Natural killer cell (primary cell): ENCODE measurements at regions not wholly inside any gene's neighbourhood (a gene's known extent, or its start where the extent isn't known, plus 50 kb on each side); places are given as distances from the start of the nearest gene placed in this dataset.

Experiments
- ATAC-seq, 3 donors: fragments of 150-1000 bp in 2 of 3; fragments of 200-7000 bp in 1 of 3; cut with Tn5 transposase; 1 replicate in 1 of 3; 2 replicates in 2 of 3; pipeline ENCODE4 v1.10.0; 2021; ENCODE audit warnings: mild to moderate bottlenecking in 2 of 3, moderate library complexity in 2 of 3
- DNase-seq, 2 donors: peaks; one replicate each; pipeline versions ENCODE4 v3.0.0 to v3.0.0-alpha.2; 2013 to 2021; ENCODE audit warnings: mixed read lengths in 1 of 2
- H3K27ac ChIP-seq: one replicate; pipeline ENCODE4 v1.5.1; 2013; ENCODE audit warnings: mild to moderate bottlenecking, low read length
- H3K27me3 ChIP-seq: one replicate; pipeline ENCODE4 v1.6.1; 2013; ENCODE audit warnings: low read length; ENCODE audit not compliant: control insufficient read depth, insufficient read depth
- H3K36me3 ChIP-seq: one replicate; pipeline ENCODE4 v1.6.1; 2013; ENCODE audit warnings: low read length; ENCODE audit not compliant: control insufficient read depth, insufficient read depth
- H3K4me1 ChIP-seq: one replicate; pipeline ENCODE4 v1.6.1; 2013; ENCODE audit warnings: low read length; ENCODE audit not compliant: control insufficient read depth, insufficient read depth
- H3K4me3 ChIP-seq: one replicate; pipeline ENCODE4 v1.5.1; 2013; ENCODE audit warnings: low read length
- H3K9me3 ChIP-seq: one replicate; pipeline ENCODE4 v1.6.1; 2013; ENCODE audit warnings: low read length; ENCODE audit not compliant: control insufficient read depth, insufficient read depth
- H3K27ac Mint-ChIP-seq, 2 donors: one replicate each; pipeline ENCODE4 v1.8.0; 2022; ENCODE audit warnings: mild to moderate bottlenecking in 2 of 2, mixed read lengths in 2 of 2, moderate library complexity in 1 of 2
- H3K27me3 Mint-ChIP-seq, 2 donors: one replicate each; pipeline ENCODE4 v1.8.0; 2022; ENCODE audit warnings: low read depth in 2 of 2, mixed read lengths in 2 of 2
- H3K36me3 Mint-ChIP-seq: one replicate; pipeline ENCODE4 v1.8.0; 2022; ENCODE audit warnings: mixed read lengths
- H3K4me1 Mint-ChIP-seq, 2 donors: one replicate each; pipeline ENCODE4 v1.8.0; 2022; ENCODE audit warnings: mixed read lengths in 2 of 2
- H3K4me3 Mint-ChIP-seq: one replicate; pipeline ENCODE4 v1.8.0; 2022; ENCODE audit warnings: mild to moderate bottlenecking, moderate library complexity, mixed read lengths
- H3K9me3 Mint-ChIP-seq, 2 donors: one replicate each; pipeline ENCODE4 v1.8.0; 2022; ENCODE audit warnings: mixed read lengths in 2 of 2
- CTCF ChIP-seq: fragments of 200-600 bp; IDR thresholded peaks from one replicate; pipeline ENCODE4 v1.8.0; 2022; ENCODE audit warnings: antibody characterized with exemption
- WGBS: methylation state at CpG from one replicate; pipeline ENCODE4 v1.1.7; 2013; ENCODE audit warnings: missing lambda C conversion rate; ENCODE audit not compliant: insufficient coverage; 5-methylcytosine and 5-hydroxymethylcytosine counted together
- intact Hi-C: fragments of 100-400 bp; cut with micrococcal nuclease; formaldehyde crosslinking; loops from one replicate; pipeline ENCODE4 v1.14.2; 2022

- no peaks in the 10 kb centered on the region for H3K4me1 ChIP-seq
- Mint-ChIP-seq H3K9me3 (peaks cover 0 to 4% of the 10 kb centered on the region in 2 donors), H3K4me1 (no peaks in the 10 kb centered on the region), H3K4me3 (no peak overlapping the region), H3K27me3 (no peaks in the 10 kb centered on the region), H3K36me3 (no peaks in the 10 kb centered on the region), H3K27ac (no peak overlapping the region)
- no peak for TF ChIP-seq CTCF
- H3K27me3 ChIP-seq: no peaks in the 10 kb centered on the region
- no peaks in the 10 kb centered on the region for H3K9me3 ChIP-seq
- intact Hi-C loops: no loop called here
- no peak overlapping the region for H3K4me3 ChIP-seq
- no peaks in the 10 kb centered on the region for H3K36me3 ChIP-seq
- DNase-seq (no peak), ATAC-seq (no peak)
- no CpG with 5 or more reads among the region's 2 CpGs for WGBS
- H3K27ac ChIP-seq: no peak overlapping the region
Measured at GRCh38 chr5:161089569-161089968, 237.6 kb upstream of the ATP10B start.

GRCh38 chr5:161086461-161086860, 234.4 kb upstream of the ATP10B start:
- Mint-ChIP-seq H3K27me3 (no peaks in the 10 kb centered on the region), H3K4me1 (no peaks in the 10 kb centered on the region)

GRCh38 chr5:161085056-161085455, 233.0 kb upstream of the ATP10B start:
- DNase-seq: no peak
- H3K27ac Mint-ChIP-seq: no peak overlapping the region
- no peak overlapping the region for H3K4me3 Mint-ChIP-seq
- Histone ChIP-seq H3K27ac (no peak overlapping the region), H3K4me3 (no peak overlapping the region), H3K36me3 (no peaks in the 10 kb centered on the region), H3K4me1 (no peaks in the 10 kb centered on the region), H3K9me3 (no peaks in the 10 kb centered on the region), H3K27me3 (no peaks in the 10 kb centered on the region)
- WGBS: 82% methylated on average over 5 of the region's 5 CpGs
- no peak for ATAC-seq
- H3K36me3 Mint-ChIP-seq: no peaks in the 10 kb centered on the region
- intact Hi-C loops: no loop called here
- no peaks in the 10 kb centered on the region for H3K27me3 Mint-ChIP-seq
- no peak for TF ChIP-seq CTCF
- no peaks in the 10 kb centered on the region for H3K4me1 Mint-ChIP-seq
- H3K9me3 Mint-ChIP-seq: peaks cover 0 to 4% of the 10 kb centered on the region in 2 donors

More at GRCh38 chr5:161086461-161086860, 234.4 kb upstream of the ATP10B start:
- no peak for DNase-seq
- ATAC-seq: no peak
- TF ChIP-seq CTCF: no peak
- no peaks in the 10 kb centered on the region for H3K36me3 ChIP-seq
- no peaks in the 10 kb centered on the region for H3K4me1 ChIP-seq
- H3K9me3 ChIP-seq: no peaks in the 10 kb centered on the region
- no peaks in the 10 kb centered on the region for H3K27me3 ChIP-seq
- intact Hi-C loops: no loop called here
- WGBS: 23% methylated on average over 1 of the region's 1 CpG
- Mint-ChIP-seq H3K36me3 (no peaks in the 10 kb centered on the region), H3K4me3 (no peak overlapping the region), H3K9me3 (peaks cover 0 to 4% of the 10 kb centered on the region in 2 donors), H3K27ac (no peak overlapping the region)
- no peak overlapping the region for H3K27ac ChIP-seq
- H3K4me3 ChIP-seq: no peak overlapping the region

GRCh38 chr5:161084115-161084514, 232.1 kb upstream of the ATP10B start:
- no peak for TF ChIP-seq CTCF
- Mint-ChIP-seq H3K4me3 (no peak overlapping the region), H3K27me3 (no peaks in the 10 kb centered on the region), H3K9me3 (no peaks in the 10 kb centered on the region), H3K36me3 (no peaks in the 10 kb centered on the region), H3K27ac (no peak overlapping the region), H3K4me1 (no peaks in the 10 kb centered on the region)
- ATAC-seq: no peak
- H3K4me1 ChIP-seq: no peaks in the 10 kb centered on the region
- H3K27me3 ChIP-seq: no peaks in the 10 kb centered on the region
- H3K27ac ChIP-seq: no peak overlapping the region
- WGBS: no CpG with 5 or more reads among the region's 2 CpGs
- no peaks in the 10 kb centered on the region for H3K9me3 ChIP-seq
- no peaks in the 10 kb centered on the region for H3K36me3 ChIP-seq
- DNase-seq: no peak
- H3K4me3 ChIP-seq: no peak overlapping the region
- intact Hi-C loops: no loop called here
